HPDE6-E6E7 (cell line): ENCODE measurements at regions not wholly inside any gene's neighbourhood (a gene's known extent, or its start where the extent isn't known, plus 50 kb on each side); places are given as distances from the start of the nearest gene placed in this dataset.

ENCODE experiments used
- DNase-seq: peaks from one replicate; pipeline ENCODE4 v3.0.0; 2011; ENCODE audit warnings: missing footprints; ENCODE audit errors: extremely low spot score

DNA sequence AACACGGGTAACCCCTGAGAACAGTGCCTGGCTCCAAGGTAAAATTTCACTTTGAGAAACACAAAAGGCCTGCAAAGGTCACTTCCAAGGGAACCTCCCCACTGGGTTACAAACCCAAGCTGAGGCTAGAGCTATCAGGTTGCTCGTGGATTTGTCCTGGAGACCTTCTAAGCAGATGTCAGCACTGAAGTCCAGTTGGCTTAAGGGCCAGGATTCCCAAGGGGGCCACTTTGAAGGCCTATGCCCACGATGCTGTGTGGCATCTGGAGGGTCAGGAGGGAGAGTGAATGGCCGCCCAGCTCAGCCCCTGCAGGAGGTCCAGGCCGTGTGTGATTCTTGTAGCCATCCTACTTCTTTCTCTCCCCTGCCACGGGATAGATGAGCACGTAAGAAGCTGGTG is 100.2 kb upstream of the FSTL4 start:
- DNase-seq, result no peak

DNA sequence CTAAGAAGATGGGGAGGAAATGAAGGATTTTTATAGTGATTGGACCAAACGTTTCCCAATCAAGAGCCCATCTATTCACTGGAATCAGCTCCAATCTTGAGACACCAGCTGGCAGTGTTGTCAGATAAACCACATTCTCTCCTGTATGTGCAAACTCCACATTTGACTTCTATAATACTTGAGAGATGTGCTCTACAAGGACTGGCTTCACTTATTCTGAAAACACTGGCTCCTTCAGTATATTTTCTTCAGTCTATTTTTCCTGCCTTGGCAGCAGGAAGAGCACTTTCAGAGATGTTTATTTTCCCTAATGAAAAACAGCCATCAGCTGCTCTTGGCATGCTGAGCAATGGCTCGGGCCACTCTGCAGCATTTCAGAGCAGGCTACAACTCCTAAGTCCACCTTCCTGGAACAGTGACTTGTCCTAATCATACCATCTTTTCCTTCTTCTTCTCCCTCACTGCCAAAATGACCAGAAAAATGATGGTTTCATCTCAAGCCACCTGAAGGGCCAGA is 96.9 kb upstream of the FSTL4 start:
- no peak for DNase-seq

DNA sequence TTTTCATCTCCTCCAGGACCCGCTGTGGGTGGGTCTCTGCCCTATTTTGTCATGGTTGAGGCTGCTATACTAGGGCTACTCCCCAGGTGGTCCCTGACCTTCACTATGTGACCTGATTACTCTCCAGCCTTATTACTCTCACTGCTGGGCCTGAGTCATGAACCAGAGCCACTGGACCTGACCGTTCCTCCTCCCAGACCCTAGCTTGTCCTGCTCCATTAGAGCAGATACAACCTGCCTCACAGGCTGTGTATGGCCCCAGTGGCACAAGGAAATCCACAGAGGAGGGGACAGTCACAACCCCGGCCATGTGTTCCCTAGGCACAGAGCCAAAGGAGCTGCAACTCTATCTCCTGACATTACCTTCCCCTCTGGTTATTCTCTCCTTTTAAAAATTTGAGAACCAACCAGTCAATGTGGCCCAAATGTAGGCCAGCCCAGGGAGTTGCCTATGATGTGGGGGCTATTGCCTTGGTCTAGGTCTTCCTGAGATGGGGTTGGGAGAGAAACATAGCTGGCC is 96.0 kb upstream of the FSTL4 start:
- DNase-seq, result no peak

DNA sequence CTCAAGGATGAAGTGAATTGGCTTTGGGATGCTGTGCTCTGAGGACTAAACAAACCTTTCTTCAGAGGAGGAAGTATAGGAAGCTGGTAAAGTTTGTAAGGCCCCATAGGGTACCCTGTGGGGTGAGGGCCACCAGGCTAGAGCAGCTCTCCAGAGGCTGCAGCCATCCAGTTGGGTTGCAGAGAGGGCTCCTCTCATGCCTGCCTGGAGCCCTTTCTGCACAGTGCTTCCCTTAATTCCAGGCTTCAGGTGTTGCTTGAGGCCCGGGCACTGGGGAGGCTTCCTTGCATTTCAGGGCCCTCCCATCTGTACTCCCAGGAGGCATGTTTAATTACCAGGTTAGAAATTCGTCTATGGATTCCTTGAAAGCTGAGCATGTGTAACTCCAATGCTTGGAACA is 95.3 kb upstream of the FSTL4 start:
- no peak for DNase-seq

DNA sequence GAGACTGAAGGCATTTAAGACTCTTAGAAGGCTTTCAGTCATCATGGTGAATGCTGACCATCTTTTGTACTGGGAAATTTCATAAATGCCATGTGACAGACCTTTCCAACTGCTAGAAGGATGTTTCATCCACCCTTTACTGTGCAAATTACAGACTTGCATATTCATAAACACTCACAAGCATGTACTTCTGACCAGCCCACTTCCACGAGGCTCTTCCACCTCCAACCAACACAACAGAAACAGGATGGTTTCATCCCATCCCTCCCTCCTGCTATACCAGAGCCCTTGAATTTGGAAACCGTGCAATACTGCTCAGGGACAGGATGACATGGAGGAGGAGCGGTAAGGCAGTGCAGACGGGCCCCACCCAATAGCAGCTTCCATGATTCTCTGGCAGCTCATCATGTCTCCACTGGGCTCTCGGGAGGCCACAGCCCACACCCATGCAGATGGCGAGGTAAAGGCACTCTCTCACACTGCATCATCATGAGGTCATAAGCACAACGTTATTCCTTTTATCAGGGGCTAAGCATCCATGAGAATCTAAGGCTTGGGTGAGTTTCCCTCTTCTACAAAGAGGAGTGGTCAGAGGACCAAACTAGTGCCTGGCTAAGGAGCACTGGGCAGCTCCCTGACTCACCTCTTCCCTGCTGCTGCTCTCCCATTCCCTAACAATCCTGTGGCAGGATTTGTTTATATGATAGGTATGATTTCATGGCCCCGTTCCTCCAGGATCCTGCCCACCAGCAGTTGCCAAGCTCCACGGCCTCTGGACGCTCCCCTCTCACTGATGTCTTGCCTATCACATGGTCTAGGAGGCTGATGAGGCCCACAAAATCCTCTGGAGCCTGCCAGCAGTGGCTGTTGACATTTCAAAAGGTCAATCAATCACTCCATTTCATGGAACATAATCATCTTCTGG is 94.4 kb upstream of the FSTL4 start:
- no peak for DNase-seq

DNA sequence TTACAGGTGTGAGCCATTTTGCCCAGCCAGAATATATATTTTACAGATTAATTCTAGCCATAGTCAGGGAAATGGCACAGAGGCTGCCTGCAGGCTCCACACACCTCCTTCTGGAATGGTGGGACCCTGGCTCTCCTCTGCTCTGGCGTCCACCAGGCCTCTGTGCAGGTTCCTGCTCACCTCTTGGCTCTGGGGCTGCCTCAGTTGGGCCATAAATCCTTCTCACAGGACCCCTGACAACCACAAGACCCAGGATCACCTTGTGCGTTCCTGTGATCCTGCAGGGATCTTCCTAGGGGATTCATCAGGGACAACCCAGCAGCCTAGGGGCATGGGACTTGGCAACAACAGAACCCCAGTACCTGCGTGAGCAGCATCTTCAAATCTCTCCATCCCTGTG is 93.0 kb upstream of the FSTL4 start:
- no peak for DNase-seq

DNA sequence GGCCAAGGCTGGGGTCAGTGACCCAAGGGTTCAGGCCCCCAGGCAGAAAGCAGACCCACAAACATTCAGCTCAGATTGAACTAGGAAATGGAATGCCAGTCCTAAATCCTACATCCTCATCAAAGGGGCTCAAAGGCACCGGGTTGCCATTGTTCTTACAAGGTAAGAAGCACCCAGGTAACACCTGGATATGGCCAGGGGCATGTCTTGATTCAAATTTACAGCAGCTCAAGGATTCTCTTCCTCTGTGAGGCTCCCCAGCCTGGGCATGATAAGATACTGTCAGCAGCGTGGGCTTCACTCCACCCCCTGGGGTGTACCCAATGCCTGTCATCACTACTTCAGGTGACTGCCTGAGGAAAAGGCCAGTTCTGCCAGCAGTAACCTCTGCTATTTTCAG is 92.1 kb upstream of the FSTL4 start:
- DNase-seq, result no peak

DNA sequence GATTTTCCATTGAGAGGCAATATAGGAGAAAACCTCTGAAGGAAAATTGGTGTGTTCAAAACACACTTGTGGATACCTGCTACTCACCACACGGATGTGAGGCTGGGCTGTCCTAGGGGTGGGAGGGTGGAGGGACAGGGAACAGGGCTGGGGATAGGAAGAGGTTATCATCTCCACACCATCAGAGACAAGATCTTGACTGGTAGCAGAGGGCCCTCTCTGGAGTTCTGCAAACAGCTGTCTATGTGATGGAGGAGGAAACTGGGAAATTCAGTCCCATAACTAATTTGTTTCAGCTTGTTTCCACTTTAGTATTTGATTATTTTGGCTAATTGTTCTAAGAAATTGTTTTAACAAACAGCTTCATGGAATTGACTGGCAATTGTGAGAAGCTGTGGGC is 91.6 kb upstream of the FSTL4 start:
- no peak for DNase-seq

DNA sequence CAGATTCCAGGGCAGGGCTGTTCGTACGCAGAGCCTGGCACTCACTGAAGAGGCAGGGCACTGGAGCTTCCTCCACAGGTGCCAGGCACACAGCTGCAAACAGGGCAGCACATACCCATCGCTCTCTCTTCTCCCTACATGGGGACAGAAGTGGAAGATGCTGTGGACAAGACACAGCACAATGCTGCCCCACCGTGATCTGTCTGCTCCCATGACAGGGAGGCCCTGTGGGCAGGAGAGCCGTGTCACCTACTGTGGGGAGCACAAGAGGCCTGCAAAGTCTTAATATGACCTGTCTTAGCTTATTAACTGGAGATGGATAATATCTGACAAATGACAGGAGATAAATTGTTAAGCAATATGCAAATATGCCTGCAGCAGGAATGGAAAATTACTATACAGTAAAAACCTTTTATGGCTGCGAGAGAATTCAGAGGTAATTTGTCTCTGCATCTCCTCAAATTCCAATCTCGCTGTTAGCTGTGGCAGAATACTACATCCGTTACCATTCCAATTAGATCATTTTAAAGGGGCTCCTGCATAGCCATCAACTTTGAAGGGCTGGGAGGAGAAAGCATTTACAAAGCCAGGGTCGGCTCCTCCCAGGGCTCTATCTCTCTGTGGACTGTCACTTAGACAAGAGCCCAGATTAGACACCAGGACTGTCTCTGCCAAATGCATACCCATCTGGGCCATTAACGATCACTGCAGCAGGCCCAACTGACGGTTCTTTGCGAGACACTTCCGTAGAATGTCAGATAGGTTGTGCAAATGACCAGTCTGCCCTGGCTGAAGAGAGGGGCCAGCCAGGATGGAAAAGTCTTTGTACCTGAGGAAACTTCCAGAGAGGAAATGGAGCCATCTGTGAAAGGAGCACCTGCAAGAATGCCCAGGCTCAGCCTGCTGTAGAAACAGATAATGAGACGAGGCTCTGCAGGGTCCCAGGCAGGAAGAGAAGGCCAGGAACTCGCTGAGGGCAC is 90.7 kb upstream of the FSTL4 start:
- no peak for DNase-seq

DNA sequence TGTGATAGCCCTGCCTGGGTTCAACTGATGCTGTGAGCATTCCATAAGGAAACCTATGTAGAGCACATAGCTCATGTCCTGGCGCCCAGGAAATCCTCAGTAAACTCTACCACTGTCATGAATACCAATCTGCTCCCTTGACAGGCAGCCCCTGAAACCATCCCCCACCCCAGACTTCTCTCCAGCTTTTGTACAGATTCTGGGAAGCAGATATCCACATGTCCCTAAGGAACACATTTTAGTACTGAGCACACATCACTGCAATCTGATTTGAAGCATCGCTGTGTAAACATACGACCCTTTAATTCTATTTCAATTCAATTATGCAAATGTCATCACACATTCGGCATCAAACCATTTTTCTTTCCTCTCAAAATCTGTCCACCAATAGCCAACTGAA is 89.5 kb upstream of the FSTL4 start:
- DNase-seq, result no peak

DNA sequence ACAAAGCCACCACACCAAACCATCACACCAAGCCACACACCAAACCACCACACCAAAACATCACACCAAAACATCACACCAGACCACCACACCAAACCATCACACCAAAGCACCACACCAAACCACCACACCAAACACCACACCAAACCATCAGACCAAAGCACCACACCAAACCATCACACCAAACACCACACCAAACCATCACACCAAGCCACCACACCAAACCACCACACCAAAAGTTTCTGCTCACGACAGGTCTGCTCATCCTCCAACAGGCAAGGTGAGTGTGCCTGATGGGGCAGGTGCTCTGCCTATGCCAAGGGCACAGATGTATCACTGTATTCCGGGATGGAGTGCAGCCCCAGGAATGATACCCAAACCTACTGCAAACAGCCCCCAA is 87.9 kb upstream of the FSTL4 start:
- DNase-seq, result no peak

DNA sequence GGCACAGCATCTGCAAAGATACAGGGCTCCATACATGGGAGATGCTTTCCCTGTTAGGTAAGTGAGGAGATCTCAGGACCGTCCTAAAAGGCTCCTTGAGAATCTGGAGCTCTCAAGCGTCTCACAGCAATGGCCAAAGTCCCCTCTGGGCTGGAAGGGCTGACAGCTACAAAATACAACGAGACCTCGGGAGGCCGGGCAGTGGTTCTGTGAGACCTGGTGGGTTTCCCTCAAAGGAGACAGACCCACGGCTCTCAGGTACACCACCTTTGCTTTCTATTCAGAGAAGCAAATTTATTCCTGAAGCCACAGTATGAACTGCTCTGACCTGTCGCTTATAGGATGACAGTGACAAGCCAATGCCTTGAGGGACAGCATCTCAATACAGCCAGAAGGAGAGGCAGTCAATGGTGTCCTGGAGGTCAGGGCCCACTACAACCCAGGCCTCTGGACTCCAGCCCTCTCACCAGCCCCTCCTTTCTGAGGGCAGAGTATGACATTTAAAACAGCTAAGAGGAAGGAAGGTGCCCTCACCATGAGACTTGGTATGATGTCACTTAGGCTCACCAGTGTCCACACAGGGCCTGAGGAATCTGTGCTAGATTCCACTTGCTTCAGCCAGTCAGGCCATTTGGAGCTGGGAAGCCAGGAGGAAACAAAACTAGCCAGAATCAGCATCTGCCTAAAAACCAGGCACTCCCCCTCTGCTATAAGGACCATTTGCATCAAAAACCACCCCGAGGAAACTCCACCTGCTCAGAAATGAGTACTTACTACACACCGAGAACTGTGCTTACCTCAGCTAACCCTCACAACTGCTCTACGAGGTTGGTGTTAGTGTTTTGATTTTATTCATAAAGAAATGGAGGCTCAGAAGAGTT is 86.5 kb upstream of the FSTL4 start:
- no peak for DNase-seq

DNA sequence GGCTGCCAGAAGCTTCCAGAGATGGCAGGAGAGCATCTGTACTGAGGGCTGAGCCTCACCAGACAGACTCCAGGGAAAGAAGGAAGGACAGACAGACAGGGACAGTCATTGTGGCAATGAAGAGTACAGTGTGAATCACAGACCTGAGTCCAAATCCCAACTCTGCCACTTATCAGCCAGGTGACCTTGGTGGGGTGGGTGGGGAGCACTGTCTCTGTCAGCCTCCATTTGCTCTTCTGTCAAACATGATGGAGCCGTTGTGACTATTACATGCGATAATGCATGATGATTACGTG is 85.9 kb upstream of the FSTL4 start:
- DNase-seq, result no peak

DNA sequence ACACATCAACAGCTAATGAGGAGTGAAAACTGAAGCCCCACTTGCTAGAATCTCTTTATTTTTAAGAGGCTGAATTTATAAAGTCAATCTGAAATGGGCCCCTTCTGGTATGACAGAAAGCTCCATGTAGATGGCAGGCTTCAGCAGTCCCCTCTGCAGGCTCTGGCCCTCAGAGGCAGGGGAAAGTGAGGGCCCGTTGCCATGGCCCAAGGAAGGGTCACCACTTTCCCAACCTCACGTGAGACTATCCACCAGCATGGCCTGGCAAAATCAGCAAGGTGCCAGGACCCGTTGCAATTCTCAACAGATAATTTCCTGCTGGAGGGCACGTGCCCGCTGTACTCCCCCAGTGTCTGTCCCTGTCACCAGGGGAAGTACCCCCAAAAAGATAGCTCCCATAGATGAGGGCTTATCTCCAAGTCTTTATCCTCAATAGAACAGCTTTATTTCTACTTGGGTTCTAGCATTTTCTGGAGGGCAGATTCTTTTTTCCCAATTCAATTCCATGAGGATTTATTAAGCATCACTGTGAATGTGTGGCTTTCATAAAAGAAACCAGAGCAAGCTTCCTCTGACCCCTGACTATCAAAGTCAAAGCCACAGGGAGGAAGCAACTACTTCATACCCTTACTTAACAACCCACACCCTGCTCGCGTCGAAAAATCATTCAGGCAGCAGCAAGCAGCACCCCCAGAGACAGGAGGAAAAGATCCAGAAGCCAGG is 85.4 kb upstream of the FSTL4 start:
- no peak for DNase-seq

DNA sequence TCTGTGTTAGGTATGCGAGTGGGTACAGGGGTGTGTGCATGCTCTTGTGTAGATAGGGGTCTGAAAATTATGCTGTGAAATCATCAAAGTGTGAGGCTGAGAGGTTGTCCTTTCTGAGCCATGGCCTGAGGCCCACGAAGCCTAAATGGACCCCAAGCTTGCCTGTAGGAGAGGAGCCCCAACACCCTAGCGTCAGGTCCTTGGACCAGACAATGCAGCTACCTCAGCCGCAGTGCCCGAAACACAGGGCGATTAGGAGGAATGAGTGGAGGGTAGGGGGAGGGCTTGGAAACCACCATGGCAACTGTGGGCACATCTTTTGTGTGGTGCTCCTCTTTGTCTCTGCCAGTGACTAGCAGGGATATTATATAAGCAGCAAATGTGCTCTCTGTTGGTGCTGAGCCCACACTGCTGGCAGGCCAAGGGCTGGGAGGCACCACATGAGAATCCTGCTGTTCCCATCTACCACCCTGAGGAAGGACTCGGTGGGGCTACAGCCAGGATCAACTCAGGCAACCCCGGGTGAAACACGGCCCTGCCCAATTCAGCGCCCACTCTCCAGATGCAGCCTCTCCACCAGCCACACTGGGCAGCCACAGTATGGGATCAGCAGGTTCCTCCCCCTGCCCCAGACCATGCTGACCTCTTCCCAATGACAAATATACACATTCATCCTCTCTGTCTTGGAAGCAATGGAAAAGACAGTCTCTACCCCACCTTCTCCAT is 84.6 kb upstream of the FSTL4 start:
- DNase-seq, result no peak

DNA sequence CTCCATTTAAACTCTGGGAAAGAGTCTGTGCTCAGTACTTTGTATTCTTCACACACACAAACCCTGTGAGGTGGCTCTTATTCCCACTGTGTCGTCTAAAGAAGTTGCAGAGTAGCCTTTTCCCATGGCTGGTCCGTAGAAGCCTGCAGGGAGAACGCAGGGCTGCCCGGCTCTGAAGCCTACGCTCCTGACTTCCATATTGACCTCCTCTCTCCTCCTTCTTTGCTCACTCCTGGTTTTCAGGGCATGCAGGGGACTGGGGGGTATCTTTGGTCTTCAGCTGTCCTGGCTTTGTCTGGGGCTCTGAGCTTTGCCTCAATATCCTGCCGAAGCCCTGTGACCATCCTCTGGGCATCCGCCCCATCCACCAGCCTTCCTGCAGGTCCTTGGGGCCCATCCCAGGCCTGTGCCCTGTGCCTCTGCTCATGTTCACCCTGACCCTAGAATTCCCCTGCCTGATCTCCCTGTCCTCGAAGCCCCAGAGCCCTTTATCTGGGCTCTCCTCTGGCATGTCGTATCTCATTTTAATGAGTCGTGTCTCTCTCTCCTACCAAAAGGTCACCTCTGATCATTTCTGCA is 83.8 kb upstream of the FSTL4 start:
- no peak for DNase-seq

DNA sequence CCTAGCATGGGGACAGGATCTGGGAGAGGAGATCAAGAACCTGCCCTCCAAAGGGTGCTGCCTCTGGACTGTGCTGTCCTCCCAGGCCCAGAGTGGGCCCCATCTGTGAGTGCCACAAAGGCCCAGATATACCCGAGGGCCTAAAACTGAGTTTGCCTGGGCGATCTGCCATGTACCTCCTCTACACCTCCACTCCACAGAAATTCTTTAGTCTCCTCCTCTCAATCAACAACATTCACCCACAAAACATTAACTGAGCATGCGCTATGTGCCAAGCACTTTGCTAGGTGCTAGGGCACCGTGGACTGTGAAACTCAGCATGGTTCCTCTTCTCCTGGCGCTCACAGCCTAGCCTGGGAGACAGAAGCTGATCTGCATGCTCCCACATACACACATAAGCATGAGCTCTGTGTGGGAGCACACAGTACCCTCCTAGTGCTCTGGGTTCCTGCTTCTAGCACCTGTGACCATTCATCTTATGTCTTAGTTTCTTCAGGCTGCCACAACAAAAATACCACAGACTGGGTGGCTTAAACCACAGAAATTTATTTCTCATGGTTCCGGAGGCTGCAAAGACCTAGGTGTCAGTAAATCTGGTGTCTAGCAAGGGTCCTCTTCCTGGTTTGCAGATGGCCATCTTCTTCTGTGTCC is 82.0 kb upstream of the FSTL4 start:
- no peak for DNase-seq

DNA sequence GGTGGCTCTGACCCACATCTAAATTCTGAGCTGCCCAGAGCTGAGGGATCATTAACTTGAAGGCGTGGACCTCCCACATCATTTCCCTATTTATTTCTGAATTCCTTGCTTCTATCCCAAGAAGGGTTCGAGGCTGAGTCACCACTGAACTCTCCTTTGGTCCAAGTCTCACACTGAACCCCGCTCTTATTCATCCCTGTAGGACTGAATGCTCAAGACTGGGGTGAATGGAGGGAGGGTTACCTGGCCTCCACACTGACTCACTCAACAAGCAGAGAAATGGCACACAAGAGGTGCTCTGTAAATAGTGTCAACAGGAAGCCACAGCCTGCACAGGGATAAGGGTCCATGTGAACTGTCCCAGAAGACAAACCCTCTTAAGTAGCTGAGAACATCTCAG is 79.1 kb upstream of the FSTL4 start:
- DNase-seq, result no peak

DNA sequence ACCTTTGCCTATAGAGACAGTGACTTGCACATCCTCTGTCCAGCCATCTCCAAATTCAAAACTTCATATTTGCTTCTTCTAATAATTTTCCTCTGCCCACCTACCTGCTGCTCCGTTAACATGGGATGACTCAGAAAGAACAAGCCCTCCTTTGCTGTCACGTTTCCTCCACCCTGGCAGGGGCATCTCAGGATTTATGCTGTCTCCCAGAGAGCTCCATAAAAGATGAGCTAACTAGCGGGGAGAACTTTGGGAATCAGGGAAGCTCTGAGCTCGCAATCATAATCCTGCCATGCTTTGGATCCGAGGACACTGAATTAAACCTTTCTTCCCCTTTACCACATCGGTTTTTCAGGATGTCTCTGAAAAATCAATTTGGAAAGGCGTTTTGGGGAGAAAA is 78.4 kb upstream of the FSTL4 start:
- no peak for DNase-seq
